Fibroblast of mammary gland (primary cell): ENCODE measurements at regions not wholly inside any gene's neighbourhood (a gene's known extent, or its start where the extent isn't known, plus 50 kb on each side); places are given as distances from the start of the nearest gene placed in this dataset.

Experiments
- DNase-seq: peaks from one replicate; pipeline ENCODE4 v3.0.0-alpha.2; 2010; ENCODE audit warnings: low read depth
- H3K4me3 ChIP-seq: 2 replicates; pipeline ENCODE4 v1.5.1; 2011; ENCODE audit warnings: low read depth, mild to moderate bottlenecking, low read length, moderate library complexity; ENCODE audit not compliant: control insufficient read depth
- TF ChIP-seq, protein P1 (sequence below): conservative IDR thresholded peaks from 2 replicates; pipeline ENCODE4 v1.5.1; 2011; ENCODE audit warnings: low read depth, low read length, inconsistent platforms; ENCODE audit not compliant: control insufficient read depth, insufficient read depth

DNA sequence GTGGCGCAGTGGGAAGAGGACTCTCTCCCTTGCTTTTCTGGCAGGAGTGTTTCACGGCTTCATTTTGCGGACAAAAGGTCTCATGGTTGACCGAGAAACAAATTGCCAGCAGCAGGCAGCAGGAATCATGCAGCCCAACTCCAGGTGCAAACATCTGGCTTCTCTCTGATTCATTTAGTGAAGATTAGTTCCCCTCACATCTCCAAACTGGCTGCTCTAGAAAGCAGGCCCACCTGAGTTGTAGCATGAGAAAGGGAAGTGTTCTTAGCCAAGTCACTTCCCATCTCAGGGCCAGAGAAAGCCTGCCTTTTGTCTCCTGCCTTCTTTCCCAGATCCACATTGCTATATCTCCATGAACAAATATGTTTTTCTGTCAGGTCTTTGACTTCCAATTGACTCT is 120.8 kb upstream of the CCDC196 start:
- no peak for DNase-seq
- no peak overlapping the region for H3K4me3 ChIP-seq
- TF ChIP-seq, protein P1, sequence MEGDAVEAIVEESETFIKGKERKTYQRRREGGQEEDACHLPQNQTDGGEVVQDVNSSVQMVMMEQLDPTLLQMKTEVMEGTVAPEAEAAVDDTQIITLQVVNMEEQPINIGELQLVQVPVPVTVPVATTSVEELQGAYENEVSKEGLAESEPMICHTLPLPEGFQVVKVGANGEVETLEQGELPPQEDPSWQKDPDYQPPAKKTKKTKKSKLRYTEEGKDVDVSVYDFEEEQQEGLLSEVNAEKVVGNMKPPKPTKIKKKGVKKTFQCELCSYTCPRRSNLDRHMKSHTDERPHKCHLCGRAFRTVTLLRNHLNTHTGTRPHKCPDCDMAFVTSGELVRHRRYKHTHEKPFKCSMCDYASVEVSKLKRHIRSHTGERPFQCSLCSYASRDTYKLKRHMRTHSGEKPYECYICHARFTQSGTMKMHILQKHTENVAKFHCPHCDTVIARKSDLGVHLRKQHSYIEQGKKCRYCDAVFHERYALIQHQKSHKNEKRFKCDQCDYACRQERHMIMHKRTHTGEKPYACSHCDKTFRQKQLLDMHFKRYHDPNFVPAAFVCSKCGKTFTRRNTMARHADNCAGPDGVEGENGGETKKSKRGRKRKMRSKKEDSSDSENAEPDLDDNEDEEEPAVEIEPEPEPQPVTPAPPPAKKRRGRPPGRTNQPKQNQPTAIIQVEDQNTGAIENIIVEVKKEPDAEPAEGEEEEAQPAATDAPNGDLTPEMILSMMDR = no peak

DNA sequence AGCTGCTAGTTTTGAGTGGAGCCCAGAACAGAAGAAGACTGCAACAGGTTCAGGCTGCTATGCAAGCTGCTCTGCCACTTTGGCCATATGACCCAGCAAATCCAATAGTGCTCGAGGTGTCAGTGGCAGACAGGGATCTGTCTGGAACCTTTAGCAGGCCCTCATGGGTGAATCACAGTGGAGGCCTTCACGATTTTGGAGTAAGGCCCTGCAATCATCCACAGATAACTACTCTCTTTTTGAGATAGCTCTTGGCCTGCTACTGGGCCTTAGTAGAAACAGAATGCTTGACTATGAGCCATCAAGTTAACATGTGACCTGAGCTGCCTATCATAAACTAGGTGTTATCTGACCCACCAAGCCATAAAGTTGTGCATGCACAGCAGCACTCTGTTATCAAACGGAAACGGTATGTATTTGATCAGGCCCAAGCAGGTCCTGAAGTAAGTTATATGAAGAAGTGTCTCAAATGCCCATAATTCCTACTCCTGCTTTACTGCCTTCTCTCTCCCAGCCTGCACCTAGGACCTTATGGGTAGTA is 116.9 kb upstream of the CCDC196 start:
- TF ChIP-seq, protein P1 = no peak
- DNase-seq = no peak

DNA sequence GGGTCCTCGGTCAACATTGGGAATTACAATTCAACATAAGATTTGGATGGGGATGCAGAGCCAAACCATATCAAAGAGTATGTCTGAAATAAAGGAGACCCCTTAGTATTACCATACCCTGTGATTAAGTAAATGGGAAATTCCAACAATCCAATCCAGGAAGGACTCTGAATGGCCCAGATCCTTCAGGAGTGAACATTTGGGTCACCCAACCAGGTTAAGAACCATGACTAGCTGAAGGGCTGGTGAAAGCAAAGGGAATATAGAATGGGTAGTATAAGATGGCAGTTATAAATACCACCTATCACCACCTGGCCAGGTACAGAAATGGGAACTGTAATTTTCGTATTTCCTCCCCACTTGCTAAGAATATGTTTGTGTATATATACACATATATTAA is 114.4 kb upstream of the CCDC196 start:
- no peak overlapping the region for H3K4me3 ChIP-seq
- DNase-seq = no peak
- TF ChIP-seq, protein P1 = no peak

More for the DNA sequence above, 116.9 kb upstream of the CCDC196 start:
- H3K4me3 ChIP-seq = no peak overlapping the region

DNA sequence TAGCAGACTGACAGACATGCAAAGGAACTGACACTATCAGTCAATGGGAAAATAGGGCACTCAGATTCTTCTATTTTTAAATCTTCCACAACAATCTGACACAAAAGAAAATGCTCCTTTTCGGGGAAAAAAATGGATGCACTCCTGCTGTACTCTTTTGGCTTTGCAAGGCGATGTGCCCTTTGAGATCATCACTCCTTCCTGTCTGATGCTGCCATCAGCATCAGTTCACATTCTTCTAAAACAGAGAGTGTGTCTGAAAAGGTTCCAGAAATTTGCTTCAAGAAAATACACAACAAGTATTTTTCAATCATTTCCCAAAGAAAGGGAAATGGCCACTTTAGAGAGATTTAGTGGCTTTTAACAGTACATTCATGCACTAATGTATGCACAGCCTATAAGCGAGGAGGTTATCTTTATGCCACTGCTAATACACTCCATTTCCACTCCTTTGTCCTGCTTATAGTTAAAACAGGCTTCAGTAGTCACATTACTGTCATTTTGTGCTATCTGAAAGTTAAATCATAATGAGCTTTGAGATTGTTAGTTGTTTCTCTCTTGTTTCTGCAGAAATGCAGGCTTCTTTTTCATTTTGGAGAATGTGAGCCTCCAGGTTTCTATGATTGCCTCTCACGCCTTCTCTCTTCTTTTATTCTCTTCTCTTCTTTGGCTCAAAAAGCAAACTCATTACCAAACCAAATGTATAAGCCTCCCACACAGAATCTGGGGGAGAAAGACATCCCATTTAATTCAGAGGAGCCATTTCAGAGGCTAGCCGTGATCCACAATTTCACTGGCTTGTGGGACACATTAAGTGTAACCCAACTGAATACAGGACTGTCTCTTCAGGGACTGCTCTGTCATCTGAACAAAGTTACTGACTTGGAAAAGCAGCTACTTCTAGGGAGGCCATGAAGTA is 110.9 kb upstream of the CCDC196 start:
- H3K4me3 ChIP-seq = no peak overlapping the region
- TF ChIP-seq, protein P1 = no peak

DNA sequence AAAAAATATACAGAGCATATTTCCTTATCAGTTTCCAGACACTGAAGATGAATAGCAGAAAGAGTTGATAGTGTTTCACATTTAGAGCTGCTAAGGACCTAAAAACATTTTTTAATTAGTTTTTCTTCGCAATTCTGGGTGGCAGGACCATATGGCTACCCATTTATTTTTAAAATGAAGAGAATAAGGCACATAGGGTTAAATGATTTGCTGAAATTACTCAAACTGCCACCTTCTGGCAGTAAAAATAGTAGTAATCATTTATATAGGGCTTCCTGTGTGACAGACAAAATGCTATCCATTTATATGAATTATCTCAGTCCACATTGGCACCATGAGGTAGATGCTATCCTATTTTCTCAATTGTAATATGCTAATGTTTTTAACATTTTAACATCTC is 108.6 kb upstream of the CCDC196 start:
- TF ChIP-seq, protein P1 = no peak
- no peak for DNase-seq
- no peak overlapping the region for H3K4me3 ChIP-seq

More for the DNA sequence above, 110.9 kb upstream of the CCDC196 start:
- no peak for DNase-seq

DNA sequence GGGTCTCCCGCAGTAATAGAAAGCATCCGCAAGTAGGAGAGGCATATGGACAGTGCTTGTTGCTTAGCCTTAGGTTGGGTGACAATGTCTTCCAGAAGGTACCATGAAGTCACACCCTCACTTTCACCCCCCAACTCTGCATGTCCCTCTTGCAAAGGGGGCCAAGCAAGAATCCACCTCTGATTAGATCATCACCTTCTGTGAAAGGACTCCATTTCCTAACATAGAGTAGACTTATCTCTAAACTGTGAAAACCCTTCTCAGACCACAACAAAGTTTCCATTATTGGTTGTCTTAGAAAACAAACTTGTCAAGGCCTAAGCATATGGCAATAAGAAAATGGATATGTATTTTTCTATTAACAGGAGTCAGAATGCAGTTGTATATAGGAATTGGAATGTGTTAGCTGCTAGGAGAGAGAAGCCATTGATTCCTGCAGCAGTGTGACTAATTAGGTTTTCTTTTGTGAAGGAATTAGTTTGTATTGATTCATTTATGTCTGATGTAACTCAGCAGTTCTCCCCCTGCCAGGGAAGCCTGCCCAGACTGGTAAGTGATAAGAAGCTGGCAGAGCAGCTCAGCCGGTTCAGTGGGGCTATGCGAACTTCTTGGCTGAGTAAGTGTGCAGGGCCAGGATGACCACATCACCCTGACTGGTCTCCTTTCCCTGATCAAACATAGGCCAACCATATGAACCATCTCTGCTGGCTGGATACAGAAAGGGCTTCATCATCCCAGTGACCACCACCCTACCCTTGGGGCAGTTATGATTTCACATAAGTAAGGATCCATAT is 107.3 kb upstream of the CCDC196 start:
- peak; percentile 4 for DNase-seq
- TF ChIP-seq, protein P1 = no peak
- no peak overlapping the region for H3K4me3 ChIP-seq
